GM18951 (cell line): ENCODE measurements at regions not wholly inside any gene's neighbourhood (a gene's known extent, or its start where the extent isn't known, plus 50 kb on each side); places are given as distances from the start of the nearest gene placed in this dataset.
"Not testable (repeated sequence)": the region's sequence is repeated elsewhere in the genome, so short reads cannot be mapped to it uniquely, and the experiment has no call there.

Experiments
- POLR2A ChIP-seq: IDR thresholded peaks from 4 replicates; pipeline ENCODE4 v1.6.1; 2011; ENCODE audit warnings: mild to moderate bottlenecking; ENCODE audit not compliant: insufficient read length, insufficient read depth; ENCODE audit errors: extremely low read depth
- in situ Hi-C: fragments of 300-500 bp; cut with MboI; formaldehyde crosslinking; loops from one replicate; pipeline ENCODE4 v1.12.0; 2022; ENCODE audit warnings: low sequenced_read_pairs, mixed read lengths, inconsistent platforms; ENCODE audit not compliant: unreplicated experiment

DNA sequence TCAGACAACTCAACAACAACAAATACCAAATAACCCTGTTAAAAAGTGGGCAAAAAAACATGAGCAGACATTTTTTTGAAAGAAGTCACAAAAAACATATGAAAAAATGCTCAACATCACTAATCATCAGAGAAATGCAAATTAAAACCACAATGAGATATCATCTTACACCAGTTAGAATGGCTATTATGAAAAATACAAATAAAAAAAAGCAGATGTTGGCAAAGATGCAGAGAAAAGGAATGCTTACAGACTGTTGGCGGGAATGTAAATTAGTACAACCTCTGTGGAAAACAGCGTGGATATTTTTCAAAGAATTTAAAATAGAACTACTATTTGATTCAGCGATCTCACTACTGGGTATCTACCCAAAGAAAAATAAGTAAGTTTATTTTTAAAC lies 114.0 kb downstream of the SLC38A4 start:
- TF ChIP-seq POLR2A = no peak
- in situ Hi-C loops = no loop called here

DNA sequence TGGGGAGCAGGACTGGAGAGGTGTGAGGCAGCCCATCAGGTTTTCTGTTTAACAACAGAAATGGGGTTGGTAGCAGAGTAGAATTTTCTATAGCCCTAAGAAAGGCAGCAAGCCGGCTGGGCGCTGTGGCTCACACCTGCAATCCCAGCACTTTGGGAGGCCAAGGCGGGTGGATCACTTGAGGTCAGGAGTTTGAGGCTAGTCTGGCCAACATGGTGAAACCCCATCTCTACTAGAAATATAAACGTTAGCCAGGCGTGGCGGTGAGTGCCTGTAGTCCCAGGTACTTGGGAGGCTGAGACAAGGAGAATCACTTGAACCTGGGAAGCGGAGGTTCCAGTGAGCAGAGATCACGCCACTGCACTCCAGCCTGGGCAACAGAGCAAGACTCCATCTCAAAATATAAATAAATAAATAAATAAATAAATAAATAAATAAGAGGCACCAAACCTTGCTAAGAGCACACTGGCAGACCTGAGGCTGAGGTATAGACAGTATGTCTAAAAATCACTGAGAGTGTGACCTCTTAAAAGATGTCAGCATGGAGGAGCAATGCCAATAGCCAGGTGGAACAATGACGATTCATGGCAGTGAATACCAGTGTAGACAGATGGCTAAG lies 115.6 kb downstream of the SLC38A4 start:
- in situ Hi-C loops = no loop called here
- TF ChIP-seq POLR2A = no peak

DNA sequence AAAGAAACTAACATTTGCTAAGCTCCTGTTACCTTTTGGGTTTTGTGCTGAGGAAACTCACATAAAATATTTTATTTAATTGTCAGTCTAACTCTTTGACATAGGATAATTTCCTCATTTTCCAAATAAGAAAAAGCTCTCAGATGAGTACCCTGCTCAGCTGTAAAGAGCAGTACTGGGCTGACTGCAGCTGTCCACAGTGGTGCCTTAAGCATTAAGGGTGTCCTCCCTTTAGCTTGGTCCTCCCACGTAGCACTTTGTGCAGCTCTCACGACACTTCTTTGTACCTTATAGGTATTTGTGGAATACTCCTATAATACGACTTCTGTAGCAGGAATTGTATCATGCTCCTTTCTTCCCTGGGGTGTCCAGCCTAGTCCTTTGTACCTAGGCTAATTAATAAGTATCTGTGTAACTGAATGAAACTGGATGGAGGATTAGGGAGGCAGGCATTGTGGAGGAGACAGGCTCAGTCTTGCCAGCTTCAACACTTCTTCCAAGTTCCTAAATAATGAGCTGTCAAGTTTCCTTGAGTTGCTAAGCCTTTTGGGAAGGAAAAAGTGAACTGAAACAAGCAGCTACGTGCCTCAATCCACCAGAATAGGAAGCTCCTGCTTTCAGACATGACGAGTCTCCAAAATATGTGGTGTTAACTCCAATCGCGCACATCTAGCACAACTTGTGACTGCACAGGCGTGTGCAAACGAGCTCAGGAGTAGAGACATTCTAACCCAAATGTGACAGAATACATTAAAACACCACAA lies 123.0 kb downstream of the SLC38A4 start:
- in situ Hi-C loops = no loop called here
- TF ChIP-seq POLR2A = no peak

GRCh38 chr12:46701356-46701755 lies 124.4 kb downstream of the SLC38A4 start:
- in situ Hi-C loops = no loop called here
- no peak for TF ChIP-seq POLR2A

GRCh38 chr12:46699986-46700385 lies 125.8 kb downstream of the SLC38A4 start:
- TF ChIP-seq POLR2A = no peak
- in situ Hi-C loops = no loop called here

GRCh38 chr12:46698003-46698402 lies 127.8 kb downstream of the SLC38A4 start:
- TF ChIP-seq POLR2A = no peak
- in situ Hi-C loops = no loop called here

- no peak for TF ChIP-seq POLR2A
Observed at GRCh38 chr12:46693518-46693917, 132.3 kb downstream of the SLC38A4 start.

GRCh38 chr12:46693034-46693433 lies 132.8 kb downstream of the SLC38A4 start:
- no peak for TF ChIP-seq POLR2A
- in situ Hi-C loops = no loop called here

More at GRCh38 chr12:46693518-46693917, 132.3 kb downstream of the SLC38A4 start:
- in situ Hi-C loops = no loop called here

GRCh38 chr12:46692606-46693005 lies 133.2 kb downstream of the SLC38A4 start:
- in situ Hi-C loops = no loop called here
- TF ChIP-seq POLR2A = no peak

DNA sequence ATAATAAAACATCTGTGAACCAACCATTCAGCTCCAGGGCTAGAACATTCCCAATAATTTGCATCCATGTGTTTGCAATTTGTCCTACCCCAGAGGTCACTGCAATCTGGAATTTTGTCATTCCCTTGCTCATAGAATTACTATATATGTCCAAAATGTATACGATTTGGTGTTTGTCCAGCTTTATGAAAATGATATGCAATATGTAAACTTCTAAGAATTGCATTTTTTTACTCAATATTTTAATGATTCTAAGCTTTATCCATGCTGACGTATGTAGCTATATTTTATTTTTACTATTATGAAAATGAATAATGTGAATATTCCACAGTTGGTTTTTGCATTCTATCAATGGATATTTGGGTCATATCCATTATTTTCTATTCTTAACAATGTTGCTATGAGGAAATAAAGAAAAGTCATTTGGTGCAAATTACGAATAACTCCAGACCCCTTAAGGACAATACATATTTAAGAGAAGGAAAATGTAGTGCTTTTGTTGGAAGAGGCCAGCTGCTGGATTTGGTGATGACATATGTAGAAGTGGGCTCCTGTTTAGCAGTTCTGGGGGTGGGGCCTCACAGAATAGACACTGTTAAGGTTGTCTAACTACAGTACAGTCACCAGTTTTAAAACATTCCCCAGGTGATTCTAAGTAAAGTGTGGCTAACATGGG lies 139.4 kb downstream of the SLC38A4 start:
- no peak for TF ChIP-seq POLR2A
- in situ Hi-C loops = no loop called here

- in situ Hi-C loops = not testable (repeated sequence)
Observed at GRCh38 chr12:46684243-46684642, 141.6 kb downstream of the SLC38A4 start.

- TF ChIP-seq POLR2A = no peak
- in situ Hi-C loops = no loop called here
Observed at GRCh38 chr12:46682148-46682547, 143.6 kb downstream of the SLC38A4 start.

GRCh38 chr12:46680506-46680905 lies 145.3 kb downstream of the SLC38A4 start:
- no peak for TF ChIP-seq POLR2A
- in situ Hi-C loops = no loop called here

DNA sequence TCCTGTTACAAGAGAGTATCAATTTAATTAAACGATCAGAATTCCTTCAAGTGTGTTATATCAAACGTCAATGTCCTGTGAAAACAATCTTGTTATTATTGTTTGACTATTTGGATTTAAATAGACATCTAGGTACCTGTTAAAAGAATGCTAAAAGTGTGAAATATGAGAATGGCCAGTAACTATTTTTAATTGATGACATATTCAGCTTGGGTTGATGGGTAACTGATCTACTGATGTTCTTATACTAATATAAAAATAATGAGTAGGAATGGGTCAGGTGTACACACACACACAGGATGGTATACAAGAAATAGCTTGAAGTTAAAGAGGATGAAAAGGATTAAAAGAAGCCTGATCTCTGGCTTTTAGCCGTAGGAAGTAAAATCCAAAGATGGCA lies 146.0 kb downstream of the SLC38A4 start:
- in situ Hi-C loops = no loop called here
- TF ChIP-seq POLR2A = no peak
